ENCODE measurements at regions not wholly inside any gene's neighbourhood (a gene's known extent, or its start where the extent isn't known, plus 50 kb on each side); places are given as distances from the start of the nearest gene placed in this dataset.

GRCh38 chr3:176208915-176209314, 988.4 kb downstream of the TBL1XR1 start:
- no peaks in the 10 kb centered on the region for H3K4me1 Mint-ChIP-seq

GRCh38 chr3:176208283-176208682, 989.0 kb downstream of the TBL1XR1 start:
- Mint-ChIP-seq H3K36me3 (no peaks in the 10 kb centered on the region), H3K9me3 (ENCODE audit: low read depth) (peaks cover 4% of the 10 kb centered on the region), H3K4me1 (no peaks in the 10 kb centered on the region), H3K4me3 (no peak overlapping the region), H3K27me3 (no peaks in the 10 kb centered on the region), H3K27ac (no peak overlapping the region)
- DNase-seq (no peak), ATAC-seq (no peak)
- CTCF ChIA-PET: no interaction called here

More at GRCh38 chr3:176208915-176209314, 988.4 kb downstream of the TBL1XR1 start:
- H3K27me3 Mint-ChIP-seq: no peaks in the 10 kb centered on the region
- H3K4me3 Mint-ChIP-seq: no peak overlapping the region
- DNase-seq (no peak), ATAC-seq (no peak)
- no peak overlapping the region for H3K27ac Mint-ChIP-seq
- peaks cover 4% of the 10 kb centered on the region for H3K9me3 Mint-ChIP-seq (ENCODE audit: low read depth)
- no peaks in the 10 kb centered on the region for H3K36me3 Mint-ChIP-seq
- CTCF ChIA-PET: no interaction called here

GRCh38 chr3:176206809-176207208, 990.5 kb downstream of the TBL1XR1 start:
- no peak for ATAC-seq
- CTCF ChIA-PET: no interaction called here
- DNase-seq: no peak
- Mint-ChIP-seq H3K9me3 (ENCODE audit: low read depth) (peaks cover 4% of the 10 kb centered on the region), H3K36me3 (no peaks in the 10 kb centered on the region), H3K27me3 (no peaks in the 10 kb centered on the region), H3K4me1 (no peaks in the 10 kb centered on the region), H3K4me3 (no peak overlapping the region), H3K27ac (no peak overlapping the region)

GRCh38 chr3:176202652-176203051, 994.6 kb downstream of the TBL1XR1 start:
- no peak for DNase-seq
- Mint-ChIP-seq H3K27me3 (no peaks in the 10 kb centered on the region), H3K4me3 (no peak overlapping the region), H3K27ac (no peak overlapping the region), H3K4me1 (no peaks in the 10 kb centered on the region), H3K36me3 (no peaks in the 10 kb centered on the region), H3K9me3 (ENCODE audit: low read depth) (peaks cover 4% of the 10 kb centered on the region)
- ATAC-seq: no peak
- CTCF ChIA-PET: no interaction called here

GRCh38 chr3:176193032-176193730, 1004.1 kb downstream of the TBL1XR1 start:
- ATAC-seq (no peak), DNase-seq (no peak)
- H3K4me1 Mint-ChIP-seq: no peaks in the 10 kb centered on the region
- H3K9me3 Mint-ChIP-seq (ENCODE audit: low read depth): peaks cover 4% of the 10 kb centered on the region
- no peaks in the 10 kb centered on the region for H3K36me3 Mint-ChIP-seq
- no peak overlapping the region for H3K27ac Mint-ChIP-seq
- CTCF ChIA-PET: no interaction called here
- no peaks in the 10 kb centered on the region for H3K27me3 Mint-ChIP-seq
- H3K4me3 Mint-ChIP-seq: no peak overlapping the region

GRCh38 chr3:176190755-176191154, 1006.5 kb downstream of the TBL1XR1 start:
- H3K4me3 Mint-ChIP-seq: no peak overlapping the region
- peaks cover 4% of the 10 kb centered on the region for H3K9me3 Mint-ChIP-seq (ENCODE audit: low read depth)
- no peaks in the 10 kb centered on the region for H3K27me3 Mint-ChIP-seq
- CTCF ChIA-PET: no interaction called here
- ATAC-seq: no peak
- no peaks in the 10 kb centered on the region for H3K36me3 Mint-ChIP-seq
- no peak for DNase-seq
- no peak overlapping the region for H3K27ac Mint-ChIP-seq
- no peaks in the 10 kb centered on the region for H3K4me1 Mint-ChIP-seq

GRCh38 chr3:176183181-176183580, 1014.1 kb downstream of the TBL1XR1 start:
- ATAC-seq: no peak
- no peaks in the 10 kb centered on the region for H3K36me3 Mint-ChIP-seq
- no peak overlapping the region for H3K27ac Mint-ChIP-seq
- DNase-seq: no peak
- no peak overlapping the region for H3K4me3 Mint-ChIP-seq
- H3K9me3 Mint-ChIP-seq (ENCODE audit: low read depth): peaks cover 4% of the 10 kb centered on the region
- H3K4me1 Mint-ChIP-seq: no peaks in the 10 kb centered on the region
- CTCF ChIA-PET: interaction anchor here (0.6 kb wide), 1 partner anchor 225 kb away, joined by 4 read pairs; no protein-coding TSS in a partner anchor
- H3K27me3 Mint-ChIP-seq: no peaks in the 10 kb centered on the region

- Mint-ChIP-seq H3K27ac (no peak overlapping the region), H3K4me1 (no peaks in the 10 kb centered on the region), H3K9me3 (ENCODE audit: low read depth) (peaks cover 3% of the 10 kb centered on the region), H3K27me3 (no peaks in the 10 kb centered on the region), H3K4me3 (no peak overlapping the region), H3K36me3 (no peaks in the 10 kb centered on the region)
- DNase-seq (no peak), ATAC-seq (no peak)
- CTCF ChIA-PET: no interaction called here
Measured at GRCh38 chr3:176174060-176174459, 1023.2 kb downstream of the TBL1XR1 start.

GRCh38 chr3:176172492-176172891, 1024.8 kb downstream of the TBL1XR1 start:
- no peaks in the 10 kb centered on the region for H3K27me3 Mint-ChIP-seq
- no peak overlapping the region for H3K4me3 Mint-ChIP-seq
- no peak for ATAC-seq
- CTCF ChIA-PET: no interaction called here
- no peak overlapping the region for H3K27ac Mint-ChIP-seq
- no peaks in the 10 kb centered on the region for H3K4me1 Mint-ChIP-seq
- DNase-seq: no peak
- H3K9me3 Mint-ChIP-seq (ENCODE audit: low read depth): peaks cover 3% of the 10 kb centered on the region
- H3K36me3 Mint-ChIP-seq: no peaks in the 10 kb centered on the region

GRCh38 chr3:176167272-176167671, 1030.0 kb downstream of the TBL1XR1 start:
- Mint-ChIP-seq H3K27me3 (no peaks in the 10 kb centered on the region), H3K27ac (no peak overlapping the region), H3K36me3 (no peaks in the 10 kb centered on the region), H3K4me1 (no peaks in the 10 kb centered on the region), H3K9me3 (ENCODE audit: low read depth) (peaks cover 2% of the 10 kb centered on the region), H3K4me3 (no peak overlapping the region)
- CTCF ChIA-PET: no interaction called here
- ATAC-seq (no peak), DNase-seq (no peak)

GRCh38 chr3:176160997-176161396, 1036.3 kb downstream of the TBL1XR1 start:
- CTCF ChIA-PET: no interaction called here
- Mint-ChIP-seq H3K27me3 (no peaks in the 10 kb centered on the region), H3K27ac (no peak overlapping the region), H3K36me3 (no peaks in the 10 kb centered on the region), H3K4me3 (no peak overlapping the region), H3K9me3 (ENCODE audit: low read depth) (peaks cover 2% of the 10 kb centered on the region), H3K4me1 (no peaks in the 10 kb centered on the region)
- DNase-seq (no peak), ATAC-seq (no peak)

- no peak overlapping the region for H3K4me3 Mint-ChIP-seq
- CTCF ChIA-PET: no interaction called here
- DNase-seq (no peak), ATAC-seq (no peak)
- H3K9me3 Mint-ChIP-seq (ENCODE audit: low read depth): peaks cover 3% of the 10 kb centered on the region
- no peak overlapping the region for H3K27ac Mint-ChIP-seq
- no peaks in the 10 kb centered on the region for H3K36me3 Mint-ChIP-seq
- H3K4me1 Mint-ChIP-seq: no peaks in the 10 kb centered on the region
- no peaks in the 10 kb centered on the region for H3K27me3 Mint-ChIP-seq
Measured at GRCh38 chr3:176159796-176160195, 1037.5 kb downstream of the TBL1XR1 start.

- no peak for DNase-seq
- H3K27ac Mint-ChIP-seq: no peak overlapping the region
Measured at GRCh38 chr3:176155012-176155411, 1042.3 kb downstream of the TBL1XR1 start.

GRCh38 chr3:176149567-176149966, 1047.7 kb downstream of the TBL1XR1 start:
- Mint-ChIP-seq H3K27me3 (no peaks in the 10 kb centered on the region), H3K9me3 (ENCODE audit: low read depth) (no peaks in the 10 kb centered on the region), H3K36me3 (no peaks in the 10 kb centered on the region), H3K4me3 (no peak overlapping the region), H3K27ac (no peak overlapping the region), H3K4me1 (no peaks in the 10 kb centered on the region)
- DNase-seq: no peak
- CTCF ChIA-PET: no interaction called here
- no peak for ATAC-seq

More at GRCh38 chr3:176155012-176155411, 1042.3 kb downstream of the TBL1XR1 start:
- no peaks in the 10 kb centered on the region for H3K4me1 Mint-ChIP-seq
- peaks cover 1% of the 10 kb centered on the region for H3K9me3 Mint-ChIP-seq (ENCODE audit: low read depth)
- H3K4me3 Mint-ChIP-seq: no peak overlapping the region
- no peak for ATAC-seq
- H3K27me3 Mint-ChIP-seq: no peaks in the 10 kb centered on the region
- H3K36me3 Mint-ChIP-seq: no peaks in the 10 kb centered on the region
- CTCF ChIA-PET: no interaction called here

- H3K9me3 Mint-ChIP-seq (ENCODE audit: low read depth): peaks cover 4% of the 10 kb centered on the region
- no peak for DNase-seq
- H3K27ac Mint-ChIP-seq: no peak overlapping the region
- CTCF ChIA-PET: no interaction called here
- H3K4me3 Mint-ChIP-seq: no peak overlapping the region
- H3K4me1 Mint-ChIP-seq: no peaks in the 10 kb centered on the region
- H3K36me3 Mint-ChIP-seq: no peaks in the 10 kb centered on the region
- no peak for ATAC-seq
- H3K27me3 Mint-ChIP-seq: no peaks in the 10 kb centered on the region
Measured at GRCh38 chr3:176147251-176147650, 1050.0 kb downstream of the TBL1XR1 start.
